D341Med (cell line): ENCODE measurements at regions not wholly inside any gene's neighbourhood (a gene's known extent, or its start where the extent isn't known, plus 50 kb on each side); places are given as distances from the start of the nearest gene placed in this dataset.

Experiments used
- DNase-seq: peaks from one replicate; pipeline ENCODE4 v3.0.0; 2012; ENCODE audit warnings: low spot score

DNA sequence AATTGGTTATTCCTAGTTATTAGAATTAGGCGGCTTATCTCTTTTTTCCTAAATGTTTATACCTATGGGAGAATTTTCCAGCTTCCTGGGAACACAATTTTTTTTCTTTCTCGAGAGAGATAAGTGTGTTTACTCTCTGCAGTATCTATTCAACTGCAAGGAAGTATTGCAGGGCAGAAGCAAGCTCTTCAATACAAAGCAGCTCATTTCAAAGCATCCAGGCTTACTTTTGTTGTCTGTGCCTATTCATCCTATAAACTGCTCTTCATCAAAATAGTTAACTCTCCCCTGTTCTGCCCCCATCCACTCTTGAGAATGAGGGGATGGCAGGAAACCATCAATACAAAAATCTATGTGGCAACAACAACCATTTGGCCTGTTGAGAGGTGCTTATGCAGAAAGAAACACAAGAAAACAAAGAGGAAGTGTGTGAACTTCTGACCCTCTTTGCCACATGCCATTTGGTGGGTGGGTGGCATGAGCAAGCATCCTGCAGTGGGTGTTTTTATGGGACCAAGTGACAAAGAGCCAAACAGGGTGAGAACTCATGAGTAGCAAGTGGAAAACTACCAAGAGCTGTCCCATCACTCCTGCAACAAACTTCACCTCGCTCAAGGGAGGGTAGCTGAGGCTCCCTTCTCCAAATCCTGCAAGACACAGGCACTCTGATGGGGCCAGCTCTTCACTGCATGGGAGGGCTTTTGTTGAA, 50.6 kb upstream of the MRPS6 start:
- no peak for DNase-seq

- DNase-seq = no peak
Measured at GRCh38 chr21:34021726-34022125, 51.7 kb upstream of the MRPS6 start.

GRCh38 chr21:34020983-34021553, 52.3 kb upstream of the MRPS6 start:
- no peak for DNase-seq

DNA sequence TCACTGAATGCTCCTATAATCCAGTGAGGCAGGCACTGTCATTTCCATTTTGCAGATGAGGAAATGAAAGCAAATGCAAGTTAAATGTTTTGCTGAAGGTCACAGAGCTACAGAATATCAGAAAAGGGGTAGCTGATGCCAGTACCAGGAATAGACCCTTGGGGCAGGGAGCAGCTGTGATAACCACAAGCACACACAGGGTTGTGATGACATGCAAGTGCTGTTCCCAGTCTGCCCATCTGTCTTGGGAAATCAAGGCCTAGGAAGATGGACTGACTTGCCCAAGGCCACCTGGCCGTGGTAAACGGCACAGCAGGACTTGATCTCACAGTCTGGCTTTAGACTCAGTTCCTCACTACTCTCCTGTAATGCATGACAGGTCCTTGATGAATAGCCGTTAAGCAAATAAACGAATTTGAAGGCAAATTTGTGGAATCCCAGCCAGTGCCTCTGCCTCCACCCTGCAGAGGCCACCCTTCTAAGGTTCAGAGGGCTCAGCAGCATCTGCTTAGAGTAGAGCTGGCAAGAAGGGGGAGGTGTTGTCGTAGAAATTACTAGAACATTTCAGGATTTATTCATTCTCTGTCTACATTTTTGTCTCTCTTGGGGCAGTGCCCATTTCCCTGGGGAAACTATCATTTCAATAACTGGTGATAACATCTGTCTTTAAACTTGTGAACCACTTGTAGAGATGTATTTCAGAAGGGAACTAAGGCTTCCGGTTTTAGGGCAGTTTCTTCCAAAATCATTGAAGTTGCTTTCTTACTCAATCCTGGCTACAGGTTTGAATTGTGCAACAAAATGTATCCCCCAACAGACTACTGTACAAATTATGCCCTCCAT, 53.2 kb upstream of the MRPS6 start:
- no peak for DNase-seq

- DNase-seq = no peak
Measured at GRCh38 chr21:34019402-34019801, 54.0 kb upstream of the MRPS6 start.

- DNase-seq = no peak
Measured at GRCh38 chr21:34018910-34019309, 54.5 kb upstream of the MRPS6 start.

- DNase-seq = no peak
Measured at GRCh38 chr21:34018185-34018584, 55.2 kb upstream of the MRPS6 start.

DNA sequence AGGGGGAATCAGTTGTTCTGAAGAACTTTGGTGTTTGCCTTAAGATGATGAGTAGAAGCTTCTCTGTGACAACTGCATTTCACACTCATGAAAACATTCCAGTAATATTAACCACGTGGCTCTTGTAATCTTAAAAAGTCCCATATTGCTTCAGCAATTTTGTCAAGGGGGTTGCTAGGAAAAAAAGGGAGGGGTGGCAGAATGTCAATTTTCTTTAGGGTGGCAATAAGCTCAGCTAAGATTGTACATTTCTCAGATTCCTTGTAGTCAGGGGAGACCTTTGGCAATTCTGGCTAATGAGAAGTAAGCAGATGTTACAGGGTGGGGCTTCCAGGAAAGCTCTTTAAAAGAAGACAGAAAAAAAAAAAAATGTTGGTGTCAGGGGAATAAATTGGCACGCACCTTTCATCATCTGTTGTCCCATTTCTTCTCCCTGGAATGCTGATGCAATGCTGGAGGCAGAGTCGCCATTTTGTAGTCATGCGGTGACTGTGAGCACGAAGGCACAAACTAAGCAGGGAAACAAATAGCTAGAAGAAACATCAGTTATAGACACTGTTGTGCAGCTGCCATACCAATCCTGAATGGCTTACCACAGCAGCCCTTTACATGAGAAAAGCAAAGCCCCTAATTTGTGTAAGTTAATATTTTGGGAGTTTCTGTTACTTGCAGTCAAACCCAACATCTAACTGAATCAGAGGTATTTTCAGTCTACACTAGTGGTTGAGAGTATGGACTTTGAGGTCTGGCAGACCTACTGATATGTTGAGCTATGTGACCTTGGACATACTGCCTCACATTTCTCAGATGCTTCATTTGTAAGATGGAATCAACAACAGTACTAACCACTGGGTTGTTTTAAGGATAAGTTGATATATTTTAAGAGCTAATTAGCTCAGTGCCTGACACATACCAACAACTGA, 56.1 kb upstream of the MRPS6 start:
- no peak for DNase-seq

GRCh38 chr21:34012640-34013039, 60.7 kb upstream of the MRPS6 start:
- DNase-seq = no peak

- no peak for DNase-seq
Measured at GRCh38 chr21:34011660-34012059, 61.7 kb upstream of the MRPS6 start.

DNA sequence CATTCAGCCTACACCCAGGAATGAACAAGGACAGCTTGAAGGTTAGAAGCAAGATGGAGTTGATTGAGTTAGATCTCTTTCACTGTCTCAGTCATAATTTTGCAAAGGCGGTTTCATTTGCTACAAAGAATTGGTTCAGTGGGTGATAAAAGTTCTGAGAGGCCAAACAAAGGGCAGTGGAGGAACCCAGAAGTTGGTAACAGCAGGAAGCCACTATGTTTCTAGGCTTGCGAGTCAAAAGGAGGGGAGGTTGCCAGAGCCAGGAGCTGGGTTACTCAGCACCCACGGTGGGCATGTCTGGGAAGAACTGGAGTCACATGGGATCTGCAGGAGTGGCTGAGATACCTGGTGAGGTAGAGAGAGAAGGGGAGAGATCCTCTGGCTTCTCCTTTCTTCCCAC, 64.2 kb upstream of the MRPS6 start:
- no peak for DNase-seq

DNA sequence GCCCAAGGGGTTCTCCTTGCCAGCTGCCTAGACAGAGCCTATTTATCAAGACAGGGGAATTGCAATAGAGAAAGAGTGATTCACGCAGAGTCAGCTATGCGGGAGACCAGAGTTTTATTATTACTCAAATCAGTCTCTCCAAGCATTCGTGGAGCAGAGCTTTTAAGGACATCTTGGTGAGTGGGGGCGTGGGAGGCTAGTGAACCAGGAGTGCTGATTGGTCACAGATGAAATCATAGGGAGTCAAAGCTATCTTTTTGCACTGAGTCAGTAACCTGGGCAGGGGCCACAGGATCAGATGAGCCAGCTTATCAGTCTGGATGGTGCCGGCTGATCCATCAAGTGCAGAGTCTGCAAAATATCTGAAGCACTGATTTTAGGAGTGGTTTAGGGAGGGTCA, 64.8 kb upstream of the MRPS6 start:
- no peak for DNase-seq

- DNase-seq = no peak
Measured at GRCh38 chr21:34006611-34007168, 66.7 kb upstream of the MRPS6 start.

- no peak for DNase-seq
Measured at GRCh38 chr21:34004974-34005373, 68.4 kb upstream of the MRPS6 start.

DNA sequence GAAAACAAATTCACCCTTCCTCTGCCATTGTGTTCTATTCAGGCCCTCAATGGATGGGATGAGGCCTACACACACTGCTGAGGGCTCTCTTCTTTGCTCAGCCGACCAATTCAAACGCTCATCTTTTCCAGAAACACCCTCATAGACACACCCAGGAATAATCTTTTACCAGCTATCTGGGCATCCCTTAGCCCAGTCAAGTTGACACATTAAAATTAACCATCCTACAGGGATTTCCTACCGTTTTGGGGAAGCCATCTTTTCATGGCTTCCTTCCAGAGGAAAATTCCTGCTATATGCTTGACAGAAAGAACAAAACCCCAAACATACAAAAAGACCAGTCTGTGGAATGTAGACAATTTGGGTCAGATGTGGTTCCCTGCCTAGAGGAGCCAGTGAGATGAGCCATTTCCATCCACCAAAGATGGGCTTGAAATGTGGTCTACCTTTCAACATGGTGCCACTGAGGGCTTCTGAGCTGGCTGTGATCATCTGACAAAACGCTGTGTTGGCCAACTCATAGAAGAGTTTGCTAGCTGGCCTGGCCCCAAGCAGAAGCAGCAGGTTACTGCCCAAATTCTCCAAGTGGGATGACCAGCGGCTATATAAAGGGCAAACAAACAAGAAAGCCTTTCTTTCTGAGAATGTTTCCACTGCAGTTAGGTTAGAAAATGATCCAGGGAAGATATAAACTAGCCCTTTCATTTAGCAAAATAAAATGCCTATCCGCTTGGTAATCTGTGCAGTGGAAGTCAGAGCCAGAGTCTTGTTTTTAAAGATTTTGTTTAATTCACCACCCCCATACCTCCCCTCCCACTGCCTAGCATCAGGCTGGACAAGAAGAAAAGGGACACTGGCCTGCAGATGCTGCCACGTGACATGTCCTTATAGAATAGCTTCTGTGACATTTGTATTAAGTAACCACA, 69.1 kb upstream of the MRPS6 start:
- DNase-seq = no peak

DNA sequence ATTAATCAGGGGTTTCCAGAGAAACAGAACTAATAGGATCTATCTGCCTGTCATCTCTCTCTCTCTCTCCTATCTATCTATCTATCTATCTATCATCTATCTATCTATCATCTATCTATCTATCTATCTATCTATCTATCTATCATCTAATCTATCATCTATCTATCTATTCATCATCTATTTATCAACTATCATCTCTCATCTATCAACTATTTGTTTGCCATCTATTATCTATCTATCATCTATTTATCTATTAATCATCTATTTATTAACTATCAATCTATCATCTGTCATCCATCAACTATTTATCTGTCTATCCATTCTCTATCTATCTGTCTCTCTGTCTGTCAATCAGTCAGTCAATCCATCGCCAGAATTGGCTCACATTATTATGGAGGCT, 70.0 kb upstream of the MRPS6 start:
- no peak for DNase-seq

- no peak for DNase-seq
Measured at GRCh38 chr21:34000375-34000774, 73.0 kb upstream of the MRPS6 start.

DNA sequence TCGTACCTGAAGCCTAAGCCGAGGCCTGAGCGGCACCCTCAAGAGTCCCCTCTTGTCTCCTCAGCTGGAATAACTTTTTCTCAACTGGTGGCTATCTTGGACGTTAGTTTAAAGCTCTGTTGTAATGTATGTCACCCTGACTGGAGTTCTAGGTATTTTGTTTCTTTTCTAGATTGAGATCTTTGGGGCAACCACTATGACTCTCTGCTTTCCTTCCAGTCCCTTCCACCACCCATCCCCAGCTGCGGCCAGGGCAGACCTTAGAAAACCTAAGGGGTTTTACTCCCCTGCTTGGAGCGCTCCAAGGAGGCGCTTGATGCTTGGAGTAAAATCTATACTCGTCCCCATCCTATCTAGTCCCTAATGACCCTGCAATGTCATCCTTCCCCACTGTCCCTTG, 74.6 kb upstream of the MRPS6 start:
- no peak for DNase-seq

DNA sequence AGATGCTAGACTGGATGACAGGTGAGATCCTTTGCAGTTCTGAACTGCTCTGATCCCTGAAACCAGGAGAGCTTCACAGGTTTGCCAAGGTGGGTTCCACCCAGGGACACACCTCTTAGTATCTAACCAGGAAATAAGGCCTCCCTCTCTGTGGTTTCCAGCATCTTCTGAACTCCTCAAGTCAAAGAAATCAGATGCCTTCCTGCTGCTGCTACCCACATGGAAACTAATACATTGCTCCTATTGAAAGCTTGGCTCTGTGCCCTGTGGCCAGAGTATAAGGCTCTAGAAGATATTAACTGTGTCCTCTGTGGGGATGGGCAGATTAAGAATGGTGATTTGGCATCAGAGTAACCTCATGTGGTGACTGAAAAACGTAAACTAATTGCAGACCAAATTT, 75.0 kb upstream of the MRPS6 start:
- no peak for DNase-seq

- DNase-seq = no peak
Measured at GRCh38 chr21:33997436-33997835, 75.9 kb upstream of the MRPS6 start.

- no peak for DNase-seq
Measured at GRCh38 chr21:33994373-33994772, 78.8 kb upstream of the ATP5PO start.
